Calu3 (cell line): ENCODE measurements at regions not wholly inside any gene's neighbourhood (a gene's known extent, or its start where the extent isn't known, plus 50 kb on each side); places are given as distances from the start of the nearest gene placed in this dataset.

Source experiments
- BruUV-seq: library from RNA; stranded (reverse); fragments of 400-500 nt; replicated peaks from 2 replicates; lab custom pipeline; 2021; lab: Mats Ljungman, UMichigan
- CTCF ChIA-PET: fragments of 300-600 bp; sonication (Branson Sonifier 250); formaldehyde crosslinking; loops from one replicate; lab custom pipeline; 2022; ENCODE audit warnings: antibody characterized with exemption; lab: Charles Lee
- DNase-seq: peaks from one replicate; pipeline ENCODE4 v3.0.0; 2022
- H3K27ac Mint-ChIP-seq: one replicate; pipeline ENCODE4 v1.8.0; 2022; ENCODE audit warnings: mixed read lengths; ENCODE audit not compliant: unreplicated experiment
- H3K27me3 Mint-ChIP-seq: one replicate; pipeline ENCODE4 v1.8.0; 2022; ENCODE audit warnings: mixed read lengths; ENCODE audit not compliant: unreplicated experiment
- H3K36me3 Mint-ChIP-seq: one replicate; pipeline ENCODE4 v1.8.0; 2022; ENCODE audit warnings: mild to moderate bottlenecking, moderate library complexity, mixed read lengths; ENCODE audit not compliant: insufficient read depth, unreplicated experiment
- H3K4me1 Mint-ChIP-seq: one replicate; pipeline ENCODE4 v1.8.0; 2022; ENCODE audit warnings: mild to moderate bottlenecking, low read depth, mixed read lengths; ENCODE audit not compliant: unreplicated experiment
- H3K4me3 Mint-ChIP-seq: one replicate; pipeline ENCODE4 v1.8.0; 2022; ENCODE audit warnings: mild to moderate bottlenecking, low read depth, moderate library complexity, mixed read lengths; ENCODE audit not compliant: unreplicated experiment
- H3K9me3 Mint-ChIP-seq: one replicate; pipeline ENCODE4 v1.8.0; 2022; ENCODE audit warnings: low read depth, mixed read lengths; ENCODE audit not compliant: unreplicated experiment
- CTCF ChIP-seq: fragments of 200-600 bp; IDR thresholded peaks from one replicate; pipeline ENCODE4 v1.8.0; 2022; ENCODE audit warnings: antibody characterized with exemption; ENCODE audit not compliant: unreplicated experiment
- intact Hi-C: fragments of 100-400 bp; cut with micrococcal nuclease; formaldehyde crosslinking; loops from one replicate; pipeline ENCODE4 v1.10.0; 2022; ENCODE audit not compliant: unreplicated experiment

- no peak for TF ChIP-seq CTCF
- Mint-ChIP-seq H3K27ac (no peak overlapping the region), H3K27me3 (no peaks in the 10 kb centered on the region), H3K36me3 (no peaks in the 10 kb centered on the region), H3K4me3 (no peak overlapping the region), H3K4me1 (peaks cover 40% of the 10 kb centered on the region), H3K9me3 (no peaks in the 10 kb centered on the region)
- CTCF ChIA-PET: no interaction called here
- intact Hi-C loops: loop anchor here (2.0 kb wide), 1 partner anchor 52 kb away; the partner anchor contains the start of gene PRRC2C
- BruUV-seq: no TSS peak
- DNase-seq: no peak
Observed at GRCh38 chr1:171432473-171432872, 52.9 kb upstream of the PRRC2C start.

GRCh38 chr1:171433451-171433850 is 51.9 kb upstream of the PRRC2C start:
- no peak overlapping the region for H3K4me3 Mint-ChIP-seq
- peaks cover 42% of the 10 kb centered on the region for H3K4me1 Mint-ChIP-seq

GRCh38 chr1:171434717-171435346 is 50.5 kb upstream of the PRRC2C start:
- CTCF ChIA-PET: interaction anchor here (0.6 kb wide), 1 partner anchor 50 kb away, joined by 3 read pairs; the partner anchor contains the start of gene PRRC2C
- Mint-ChIP-seq H3K4me3 (peak overlapping the region; percentile 42), H3K27ac (peak overlapping the region; percentile 94), H3K4me1 (peaks cover 52% of the 10 kb centered on the region), H3K9me3 (no peaks in the 10 kb centered on the region), H3K27me3 (no peaks in the 10 kb centered on the region), H3K36me3 (no peaks in the 10 kb centered on the region)
- TSS peak; percentile 89 for BruUV-seq
- intact Hi-C loops: no loop called here
- TF ChIP-seq CTCF: no peak
- DNase-seq: peak; percentile 53

More at GRCh38 chr1:171433451-171433850, 51.9 kb upstream of the PRRC2C start:
- no peak for TF ChIP-seq CTCF
- Mint-ChIP-seq H3K36me3 (no peaks in the 10 kb centered on the region), H3K9me3 (no peaks in the 10 kb centered on the region), H3K27me3 (no peaks in the 10 kb centered on the region), H3K27ac (peak overlapping the region; percentile 94)
- DNase-seq: peak; percentile 51
- intact Hi-C loops: loop anchor here (2.0 kb wide), 1 partner anchor 51 kb away; the partner anchor contains the start of gene PRRC2C
- no TSS peak for BruUV-seq
- CTCF ChIA-PET: no interaction called here
